ENCODE measurements at regions not wholly inside any gene's neighbourhood (a gene's known extent, or its start where the extent isn't known, plus 50 kb on each side); places are given as distances from the start of the nearest gene placed in this dataset.

DNA sequence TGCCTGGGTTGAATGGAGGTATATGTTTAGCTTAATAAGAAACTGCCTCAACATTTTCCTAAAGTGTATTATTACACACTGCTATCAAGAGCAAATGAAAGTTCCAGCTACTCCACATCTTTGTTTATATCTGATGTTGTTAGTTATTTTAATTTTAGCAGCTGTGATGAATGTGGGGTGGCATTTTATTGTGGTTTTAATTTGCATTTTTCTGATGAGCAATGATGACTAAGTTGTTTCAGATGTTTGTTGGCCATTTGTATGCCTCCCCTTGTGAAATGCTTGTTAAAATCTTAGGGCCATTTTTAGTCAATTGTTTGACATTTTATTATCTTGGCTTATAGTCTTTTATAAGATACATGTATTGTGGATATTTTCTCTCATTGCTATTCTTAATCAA, 260.4 kb upstream of the SLCO3A1 start:
- H2AFZ ChIP-seq (ENCODE audit: low read depth, low read length) = no peak overlapping the region
- H3K36me3 ChIP-seq (ENCODE audit: insufficient read depth, low read length) = no peaks in the 10 kb centered on the region
- H3K4me3 ChIP-seq (ENCODE audit: low read length) = no peak overlapping the region
- no peaks in the 10 kb centered on the region for H4K20me1 ChIP-seq (ENCODE audit: insufficient read depth)
- no peak overlapping the region for H3K9ac ChIP-seq (ENCODE audit: low read length)
- H3K4me2 ChIP-seq (ENCODE audit: low read length) = no peak overlapping the region
- H3K79me2 ChIP-seq (replicated peaks; ENCODE audit: insufficient read depth, low read length) = no peaks in the 10 kb centered on the region
- H3K27me3 ChIP-seq (ENCODE audit: insufficient read depth, low read depth, low read length) = no peaks in the 10 kb centered on the region
- H3K9me2 ChIP-seq (ENCODE audit: insufficient read depth, low read length) = no peaks in the 10 kb centered on the region
- no peaks in the 10 kb centered on the region for H3F3A ChIP-seq (ENCODE audit: insufficient read depth, low read length, poor library complexity, severe bottlenecking)
- TF ChIP-seq EZH2 (IDR thresholded peaks at IDR 0.05; ENCODE audit: borderline replicate concordance, insufficient read depth, low read length, poor library complexity, severe bottlenecking) (no peak), POLR2AphosphoS5 (IDR thresholded peaks at IDR 0.05) (no peak), EP300 (conservative IDR thresholded peaks at IDR 0.05; ENCODE audit: poor library complexity, severe bottlenecking) (no peak), TAF1 (IDR thresholded peaks at IDR 0.05; ENCODE audit: low read depth) (no peak)
- TF ChIP-seq, protein P1, sequence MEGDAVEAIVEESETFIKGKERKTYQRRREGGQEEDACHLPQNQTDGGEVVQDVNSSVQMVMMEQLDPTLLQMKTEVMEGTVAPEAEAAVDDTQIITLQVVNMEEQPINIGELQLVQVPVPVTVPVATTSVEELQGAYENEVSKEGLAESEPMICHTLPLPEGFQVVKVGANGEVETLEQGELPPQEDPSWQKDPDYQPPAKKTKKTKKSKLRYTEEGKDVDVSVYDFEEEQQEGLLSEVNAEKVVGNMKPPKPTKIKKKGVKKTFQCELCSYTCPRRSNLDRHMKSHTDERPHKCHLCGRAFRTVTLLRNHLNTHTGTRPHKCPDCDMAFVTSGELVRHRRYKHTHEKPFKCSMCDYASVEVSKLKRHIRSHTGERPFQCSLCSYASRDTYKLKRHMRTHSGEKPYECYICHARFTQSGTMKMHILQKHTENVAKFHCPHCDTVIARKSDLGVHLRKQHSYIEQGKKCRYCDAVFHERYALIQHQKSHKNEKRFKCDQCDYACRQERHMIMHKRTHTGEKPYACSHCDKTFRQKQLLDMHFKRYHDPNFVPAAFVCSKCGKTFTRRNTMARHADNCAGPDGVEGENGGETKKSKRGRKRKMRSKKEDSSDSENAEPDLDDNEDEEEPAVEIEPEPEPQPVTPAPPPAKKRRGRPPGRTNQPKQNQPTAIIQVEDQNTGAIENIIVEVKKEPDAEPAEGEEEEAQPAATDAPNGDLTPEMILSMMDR (IDR thresholded peaks at IDR 0.05; ENCODE audit: poor library complexity, severe bottlenecking) = no peak
- TF ChIP-seq, protein P2, sequence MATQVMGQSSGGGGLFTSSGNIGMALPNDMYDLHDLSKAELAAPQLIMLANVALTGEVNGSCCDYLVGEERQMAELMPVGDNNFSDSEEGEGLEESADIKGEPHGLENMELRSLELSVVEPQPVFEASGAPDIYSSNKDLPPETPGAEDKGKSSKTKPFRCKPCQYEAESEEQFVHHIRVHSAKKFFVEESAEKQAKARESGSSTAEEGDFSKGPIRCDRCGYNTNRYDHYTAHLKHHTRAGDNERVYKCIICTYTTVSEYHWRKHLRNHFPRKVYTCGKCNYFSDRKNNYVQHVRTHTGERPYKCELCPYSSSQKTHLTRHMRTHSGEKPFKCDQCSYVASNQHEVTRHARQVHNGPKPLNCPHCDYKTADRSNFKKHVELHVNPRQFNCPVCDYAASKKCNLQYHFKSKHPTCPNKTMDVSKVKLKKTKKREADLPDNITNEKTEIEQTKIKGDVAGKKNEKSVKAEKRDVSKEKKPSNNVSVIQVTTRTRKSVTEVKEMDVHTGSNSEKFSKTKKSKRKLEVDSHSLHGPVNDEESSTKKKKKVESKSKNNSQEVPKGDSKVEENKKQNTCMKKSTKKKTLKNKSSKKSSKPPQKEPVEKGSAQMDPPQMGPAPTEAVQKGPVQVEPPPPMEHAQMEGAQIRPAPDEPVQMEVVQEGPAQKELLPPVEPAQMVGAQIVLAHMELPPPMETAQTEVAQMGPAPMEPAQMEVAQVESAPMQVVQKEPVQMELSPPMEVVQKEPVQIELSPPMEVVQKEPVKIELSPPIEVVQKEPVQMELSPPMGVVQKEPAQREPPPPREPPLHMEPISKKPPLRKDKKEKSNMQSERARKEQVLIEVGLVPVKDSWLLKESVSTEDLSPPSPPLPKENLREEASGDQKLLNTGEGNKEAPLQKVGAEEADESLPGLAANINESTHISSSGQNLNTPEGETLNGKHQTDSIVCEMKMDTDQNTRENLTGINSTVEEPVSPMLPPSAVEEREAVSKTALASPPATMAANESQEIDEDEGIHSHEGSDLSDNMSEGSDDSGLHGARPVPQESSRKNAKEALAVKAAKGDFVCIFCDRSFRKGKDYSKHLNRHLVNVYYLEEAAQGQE (IDR thresholded peaks at IDR 0.05; ENCODE audit: borderline replicate concordance) = no peak
- no peaks in the 10 kb centered on the region for H3K9me3 ChIP-seq (ENCODE audit: low read length)
- no peak overlapping the region for H3K27ac ChIP-seq (ENCODE audit: low read length)

DNA sequence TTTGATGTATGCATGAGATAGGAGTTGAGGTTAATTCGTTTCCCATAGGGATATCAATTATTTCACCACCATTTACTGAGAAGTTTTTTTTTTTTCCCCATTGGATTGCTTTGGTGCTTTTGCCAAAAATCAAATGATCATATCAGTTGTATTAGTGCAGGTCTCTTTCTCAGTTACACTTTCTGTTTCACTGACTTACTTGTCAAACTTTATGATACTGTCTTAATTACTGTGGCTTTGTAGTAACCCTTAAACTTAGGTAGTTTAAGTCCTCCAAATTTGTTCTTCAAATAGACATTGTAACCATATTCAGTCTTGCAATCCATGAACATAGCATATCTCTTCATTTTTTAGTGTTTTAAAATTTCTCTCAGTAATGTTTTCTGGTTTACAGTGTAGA, 259.9 kb upstream of the SLCO3A1 start:
- Histone ChIP-seq H3K9me2 (ENCODE audit: insufficient read depth, low read length) (no peaks in the 10 kb centered on the region), H3F3A (ENCODE audit: insufficient read depth, low read length, poor library complexity, severe bottlenecking) (no peaks in the 10 kb centered on the region), H2AFZ (ENCODE audit: low read depth, low read length) (no peak overlapping the region), H3K27ac (ENCODE audit: low read length) (no peak overlapping the region), H3K27me3 (ENCODE audit: insufficient read depth, low read depth, low read length) (no peaks in the 10 kb centered on the region), H3K4me3 (ENCODE audit: low read length) (no peak overlapping the region), H4K20me1 (ENCODE audit: insufficient read depth) (no peaks in the 10 kb centered on the region), H3K9me3 (ENCODE audit: low read length) (no peaks in the 10 kb centered on the region), H3K4me2 (ENCODE audit: low read length) (no peak overlapping the region), H3K79me2 (replicated peaks; ENCODE audit: insufficient read depth, low read length) (no peaks in the 10 kb centered on the region), H3K9ac (ENCODE audit: low read length) (no peak overlapping the region), H3K36me3 (ENCODE audit: insufficient read depth, low read length) (no peaks in the 10 kb centered on the region)
- TF ChIP-seq, protein P2 (IDR thresholded peaks at IDR 0.05; ENCODE audit: borderline replicate concordance) = no peak
